Activated naive CD4-positive, alpha-beta T cell treated with anti-CD3 and anti-CD28 coated beads, Interleukin-2, amount 50 U/mL, for 72 hours (primary cell): ENCODE measurements at regions not wholly inside any gene's neighbourhood (a gene's known extent, or its start where the extent isn't known, plus 50 kb on each side); places are given as distances from the start of the nearest gene placed in this dataset.

Experiments used
- ATAC-seq, 2 donors: fragments of 150-1000 bp; cut with Tn5 transposase; 2 replicates each; pipeline ENCODE4 v1.10.0; 2021; ENCODE audit warnings: mild to moderate bottlenecking in 2 of 2, moderate library complexity in 2 of 2
- DNase-seq, 2 donors: peaks; one replicate each; pipeline ENCODE4 v3.0.0; 2021 to 2022; ENCODE audit warnings: low spot score in 2 of 2
- H3K27ac Mint-ChIP-seq, 2 donors: one replicate each; pipeline ENCODE4 v1.8.0; 2022; ENCODE audit warnings: mild to moderate bottlenecking in 2 of 2, mixed read lengths in 2 of 2
- H3K36me3 Mint-ChIP-seq, 2 donors: one replicate each; pipeline ENCODE4 v1.8.0; 2022; ENCODE audit warnings: mixed read lengths in 2 of 2
- H3K9me3 Mint-ChIP-seq, 2 donors: one replicate each; pipeline ENCODE4 v1.8.0; 2022; ENCODE audit warnings: mixed read lengths in 2 of 2

DNA sequence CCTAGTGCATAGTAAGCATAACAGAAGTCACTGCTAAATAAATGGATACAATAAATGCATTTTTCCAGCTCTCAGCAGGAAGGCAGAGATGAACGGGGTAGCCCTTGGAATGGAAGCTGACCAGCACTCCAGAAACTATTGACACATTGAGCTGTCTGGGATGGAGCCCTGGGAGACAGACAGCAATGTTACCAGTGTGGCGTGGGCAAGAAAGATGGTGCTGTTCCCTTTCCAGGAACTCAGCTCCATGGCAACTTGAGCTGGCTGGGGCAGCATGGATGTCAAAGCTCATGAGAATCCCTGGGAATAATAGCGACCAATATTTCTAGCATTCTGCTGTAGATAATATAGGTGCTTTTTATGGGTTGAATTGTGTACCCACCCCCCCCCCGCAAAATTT lies 104.3 kb upstream of the PTPRT start:
- Mint-ChIP-seq H3K27ac (no peak overlapping the region), H3K9me3 (peaks cover 12 to 18% of the 10 kb centered on the region in 2 donors), H3K36me3 (peaks cover 0 to 8% of the 10 kb centered on the region in 2 donors)
- DNase-seq, result no peak
- no peak for ATAC-seq

DNA sequence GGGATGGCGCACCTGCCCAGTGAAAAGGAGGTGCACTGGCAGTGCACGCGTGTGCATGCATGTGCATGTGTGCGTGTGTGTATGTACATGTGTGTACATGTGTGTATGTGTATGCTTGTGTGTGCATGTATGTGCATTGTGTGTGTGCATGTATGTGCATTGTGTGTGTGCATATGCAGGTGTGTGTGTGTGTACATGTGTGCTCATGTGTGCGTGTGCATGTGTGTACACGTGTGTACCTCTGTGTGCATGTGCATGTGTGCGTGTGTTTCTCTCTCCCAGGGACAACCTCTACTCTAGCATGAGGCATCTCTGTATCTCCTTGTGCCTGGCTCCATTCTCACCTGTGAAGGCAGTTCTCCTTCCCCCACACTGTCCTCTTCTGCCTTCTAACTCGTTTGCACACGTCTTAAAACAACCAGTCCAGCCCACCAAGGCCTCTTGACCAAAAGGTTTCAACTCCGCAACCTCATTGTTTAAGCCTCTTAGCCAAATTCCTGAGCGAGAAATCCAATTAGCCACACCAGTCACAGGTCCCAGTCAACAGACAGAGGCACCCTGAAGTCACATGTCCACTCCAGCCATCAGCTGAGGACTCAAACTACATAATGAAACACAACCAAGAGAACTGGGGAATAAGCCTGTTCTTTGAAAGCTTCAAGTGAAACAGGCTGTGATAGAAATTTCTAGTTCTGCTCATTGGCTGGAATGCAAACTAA lies 103.5 kb upstream of the PTPRT start:
- ATAC-seq, result no peak

DNA sequence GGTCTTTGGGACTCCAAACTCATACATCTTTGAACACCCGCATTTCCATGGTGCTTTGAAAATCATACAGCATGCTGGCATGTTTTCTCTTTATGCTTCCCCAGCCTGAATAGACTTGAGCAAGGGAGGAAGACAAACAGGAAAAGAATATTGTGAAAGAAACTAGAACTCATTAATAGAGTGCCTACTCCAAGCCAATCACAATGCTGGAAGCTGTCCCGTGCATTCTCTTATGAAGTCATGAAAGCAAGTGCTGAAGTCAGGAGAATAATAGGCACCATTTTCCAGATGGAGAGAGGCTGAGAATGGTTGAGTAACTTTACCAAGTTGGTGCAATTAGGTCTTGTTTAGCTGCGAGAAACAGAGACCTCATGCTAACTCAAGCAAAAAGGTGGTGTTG lies 102.5 kb upstream of the PTPRT start:
- H3K36me3 Mint-ChIP-seq, result peaks cover 0 to 8% of the 10 kb centered on the region in 2 donors
- DNase-seq (no peak), ATAC-seq (no peak)
- H3K9me3 Mint-ChIP-seq, result peaks cover 11 to 18% of the 10 kb centered on the region in 2 donors
- no peak overlapping the region for H3K27ac Mint-ChIP-seq

More for the DNA sequence above, 103.5 kb upstream of the PTPRT start:
- Mint-ChIP-seq H3K9me3 (peaks cover 12 to 18% of the 10 kb centered on the region in 2 donors), H3K27ac (no peak overlapping the region), H3K36me3 (peaks cover 0 to 8% of the 10 kb centered on the region in 2 donors)
- no peak for DNase-seq

DNA sequence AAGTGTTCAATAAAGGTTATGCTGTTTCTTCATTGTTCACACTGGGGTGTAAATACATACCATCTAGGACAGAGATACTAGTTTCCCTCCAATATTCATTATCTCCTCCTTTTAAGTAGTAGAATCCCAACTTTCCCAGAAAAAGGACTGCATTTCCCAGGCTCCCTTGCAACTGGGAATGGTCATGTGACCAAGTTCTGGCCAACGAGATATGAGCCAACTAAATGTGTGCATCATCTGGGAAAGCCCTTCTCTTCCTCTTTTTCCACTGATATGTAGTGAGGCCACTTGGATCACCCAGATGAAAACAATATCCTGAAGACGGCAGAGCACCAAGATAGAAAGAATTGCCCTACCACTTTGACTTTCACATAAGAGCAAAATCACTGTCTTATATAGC lies 97.9 kb upstream of the PTPRT start:
- Mint-ChIP-seq H3K27ac (no peak overlapping the region), H3K36me3 (no peaks in the 10 kb centered on the region), H3K9me3 (peaks cover 0 to 6% of the 10 kb centered on the region in 2 donors)
- ATAC-seq, result no peak
- no peak for DNase-seq

DNA sequence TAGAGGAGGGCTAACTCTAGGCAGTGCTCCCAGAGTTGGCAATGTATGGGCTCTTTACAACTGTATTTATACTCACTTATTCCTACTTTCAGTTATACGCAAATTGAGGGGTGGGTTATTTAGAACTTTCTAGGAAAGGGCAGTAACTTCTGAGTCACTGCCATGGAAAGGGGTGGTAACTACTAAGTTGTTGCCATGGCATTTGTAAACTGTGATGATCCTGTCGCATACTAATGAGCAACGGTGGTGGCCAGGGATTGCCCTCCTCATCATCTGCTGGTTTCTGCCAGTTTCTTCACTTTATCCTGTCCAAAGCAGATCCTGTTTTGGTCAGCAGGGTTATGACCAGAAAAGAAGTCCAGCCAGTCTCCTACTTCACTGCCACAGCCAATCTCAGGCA lies 95.5 kb upstream of the PTPRT start:
- peak in 1 of 2 donors; percentile 32 for ATAC-seq
- no peak for DNase-seq

DNA sequence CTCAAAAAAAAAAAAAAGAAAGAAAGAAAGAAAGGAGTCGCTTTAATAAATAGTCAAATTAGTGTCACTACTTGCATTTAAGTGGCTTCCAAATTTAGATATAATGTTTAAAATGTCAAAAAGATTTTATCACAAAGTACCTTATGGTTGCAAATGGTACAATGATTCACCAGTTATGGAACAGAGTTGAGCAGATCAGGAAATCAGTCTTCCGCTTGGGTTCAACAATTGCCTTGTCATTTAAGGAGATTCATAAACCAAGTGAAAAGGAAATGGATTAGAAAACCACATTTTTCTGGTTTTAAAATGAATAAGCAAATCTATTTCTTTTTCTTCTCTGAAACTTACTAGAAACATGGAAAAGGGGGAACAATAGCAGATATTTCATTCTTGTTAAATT lies 94.8 kb upstream of the PTPRT start:
- H3K27ac Mint-ChIP-seq, result no peak overlapping the region
- DNase-seq (no peak), ATAC-seq (peak in 1 of 2 donors; percentile 50)
- peaks cover 0 to 6% of the 10 kb centered on the region in 2 donors for H3K36me3 Mint-ChIP-seq
- no peaks in the 10 kb centered on the region for H3K9me3 Mint-ChIP-seq

More for the DNA sequence above, 95.5 kb upstream of the PTPRT start:
- no peaks in the 10 kb centered on the region for H3K9me3 Mint-ChIP-seq
- no peak overlapping the region for H3K27ac Mint-ChIP-seq
- peaks cover 0 to 6% of the 10 kb centered on the region in 2 donors for H3K36me3 Mint-ChIP-seq

DNA sequence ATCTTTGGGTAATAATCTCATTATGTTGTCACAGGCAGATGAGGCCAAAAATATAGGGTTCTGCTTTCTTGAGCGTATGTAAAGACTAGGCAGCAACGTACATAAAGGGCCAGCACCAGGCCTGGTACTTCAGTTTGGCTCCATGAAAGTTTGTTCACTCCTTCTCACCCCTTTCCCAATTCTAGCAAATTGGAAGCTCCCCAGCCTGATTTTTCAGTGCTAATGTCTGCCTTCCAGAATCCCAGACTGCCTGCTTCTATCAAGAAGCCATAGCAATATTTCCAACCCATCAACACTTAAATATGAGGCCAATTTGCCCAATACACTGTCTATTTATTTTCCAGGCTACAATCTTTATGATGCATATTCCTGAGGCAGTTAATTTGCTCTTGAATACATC lies 93.4 kb upstream of the PTPRT start:
- no peak for ATAC-seq
- H3K36me3 Mint-ChIP-seq, result peaks cover 0 to 6% of the 10 kb centered on the region in 2 donors

DNA sequence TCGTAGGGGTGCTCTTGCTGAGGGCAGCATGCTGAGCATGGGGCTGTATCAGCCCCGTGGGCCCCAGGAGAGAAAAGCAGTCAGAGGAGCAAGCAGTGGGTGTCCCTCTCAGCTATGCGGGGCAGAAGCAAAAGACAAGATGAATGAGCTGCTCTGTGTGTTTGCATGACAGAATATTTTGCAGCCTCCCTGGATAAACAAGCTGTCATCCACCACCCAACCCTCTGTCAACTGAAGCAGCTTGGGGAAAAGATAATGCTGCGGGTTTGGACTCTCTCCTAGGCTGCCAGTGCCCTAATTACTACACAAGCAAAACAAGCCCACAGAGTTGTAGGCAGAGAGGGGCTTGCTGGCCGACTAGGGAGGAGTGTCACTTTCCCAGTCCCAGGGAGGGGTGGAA lies 82.3 kb upstream of the PTPRT start:
- H3K36me3 Mint-ChIP-seq, result no peaks in the 10 kb centered on the region
- peaks cover 7 to 10% of the 10 kb centered on the region in 2 donors for H3K9me3 Mint-ChIP-seq
- ATAC-seq, result no peak
- H3K27ac Mint-ChIP-seq, result no peak overlapping the region
- DNase-seq, result no peak

More for the DNA sequence above, 93.4 kb upstream of the PTPRT start:
- Mint-ChIP-seq H3K9me3 (no peaks in the 10 kb centered on the region), H3K27ac (no peak overlapping the region)
- DNase-seq, result no peak

DNA sequence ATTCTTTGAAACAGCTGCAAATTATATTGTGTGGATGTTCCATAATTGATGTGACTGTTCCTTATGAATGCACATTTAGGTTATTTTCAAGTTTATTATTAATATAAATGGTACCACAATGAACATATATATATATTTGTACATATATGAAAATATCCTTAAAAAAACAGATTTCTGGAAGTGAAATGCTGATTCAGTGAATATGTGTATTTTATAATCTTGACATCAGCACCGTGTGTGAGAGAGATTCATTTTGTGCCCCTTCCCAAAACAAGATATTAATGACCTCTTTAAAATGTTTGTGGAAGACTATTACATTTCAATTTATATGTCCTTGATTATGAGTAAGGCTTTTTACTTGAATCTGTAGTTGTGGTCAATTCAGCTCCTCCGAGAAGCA lies 75.7 kb upstream of the PTPRT start:
- no peak overlapping the region for H3K27ac Mint-ChIP-seq
- no peak for DNase-seq
- no peaks in the 10 kb centered on the region for H3K9me3 Mint-ChIP-seq
- H3K36me3 Mint-ChIP-seq, result no peaks in the 10 kb centered on the region
- no peak for ATAC-seq

DNA sequence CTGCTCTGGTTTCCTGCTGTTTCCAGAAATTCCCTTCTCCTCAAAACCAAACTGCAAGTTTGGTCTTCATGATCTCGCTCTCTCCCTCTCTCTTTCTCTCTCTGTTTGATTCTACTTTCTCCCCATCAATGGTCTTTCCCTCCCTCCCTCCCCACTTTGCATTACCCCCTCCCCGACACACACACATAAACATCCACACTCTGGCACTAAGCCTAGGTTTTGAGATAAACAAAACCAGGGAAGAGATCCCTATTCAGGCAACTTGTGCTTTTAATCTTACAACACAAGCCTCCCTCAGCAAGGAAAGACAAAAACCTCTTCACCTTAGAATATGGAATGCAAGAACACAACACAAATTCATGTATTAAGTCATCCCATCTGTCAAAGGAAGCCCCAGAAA lies 73.5 kb upstream of the PTPRT start:
- ATAC-seq (no peak), DNase-seq (no peak)
- Mint-ChIP-seq H3K36me3 (no peaks in the 10 kb centered on the region), H3K9me3 (no peaks in the 10 kb centered on the region), H3K27ac (no peak overlapping the region)

DNA sequence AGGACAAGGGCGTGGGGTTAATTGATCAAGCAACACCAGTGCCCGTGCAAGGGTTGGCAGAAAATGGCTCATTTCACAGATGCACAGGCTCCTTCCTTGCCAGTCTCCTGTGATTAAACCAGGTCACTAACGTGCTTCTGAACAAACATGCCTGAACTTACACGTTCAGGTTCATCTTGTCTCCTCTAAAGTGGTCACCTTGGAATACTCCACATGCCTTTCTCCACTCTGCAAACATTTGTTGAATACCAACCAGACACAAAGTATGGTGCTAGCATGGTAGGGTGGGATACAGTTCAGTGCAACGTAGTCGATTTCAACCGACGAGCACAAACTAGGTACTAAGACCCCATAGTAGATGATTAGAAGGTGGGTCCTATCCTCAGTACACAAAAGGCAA lies 72.6 kb upstream of the PTPRT start:
- DNase-seq, result no peak
- H3K36me3 Mint-ChIP-seq, result no peaks in the 10 kb centered on the region
- no peak for ATAC-seq
- H3K27ac Mint-ChIP-seq, result no peak overlapping the region
- no peaks in the 10 kb centered on the region for H3K9me3 Mint-ChIP-seq

DNA sequence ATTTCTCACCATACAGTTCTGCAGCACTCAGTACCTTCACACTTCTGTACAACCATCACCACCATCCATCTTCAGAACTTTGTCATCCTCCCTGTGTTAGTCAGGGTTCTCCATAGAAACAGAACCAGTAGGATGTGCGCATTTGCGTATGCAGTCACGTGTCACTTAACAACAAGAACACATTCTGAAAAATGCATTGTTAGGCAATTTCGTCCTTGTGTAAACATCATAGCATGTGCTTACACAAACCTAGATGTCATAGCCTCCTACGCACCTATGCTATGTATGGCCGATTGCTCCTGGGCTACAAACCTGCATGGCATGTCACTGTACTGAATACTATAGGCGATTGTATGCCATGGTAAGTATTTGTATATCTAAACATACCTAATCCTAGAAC lies 66.2 kb upstream of the PTPRT start:
- Mint-ChIP-seq H3K36me3 (no peaks in the 10 kb centered on the region), H3K27ac (no peak overlapping the region), H3K9me3 (no peaks in the 10 kb centered on the region)
- ATAC-seq (no peak), DNase-seq (no peak)

DNA sequence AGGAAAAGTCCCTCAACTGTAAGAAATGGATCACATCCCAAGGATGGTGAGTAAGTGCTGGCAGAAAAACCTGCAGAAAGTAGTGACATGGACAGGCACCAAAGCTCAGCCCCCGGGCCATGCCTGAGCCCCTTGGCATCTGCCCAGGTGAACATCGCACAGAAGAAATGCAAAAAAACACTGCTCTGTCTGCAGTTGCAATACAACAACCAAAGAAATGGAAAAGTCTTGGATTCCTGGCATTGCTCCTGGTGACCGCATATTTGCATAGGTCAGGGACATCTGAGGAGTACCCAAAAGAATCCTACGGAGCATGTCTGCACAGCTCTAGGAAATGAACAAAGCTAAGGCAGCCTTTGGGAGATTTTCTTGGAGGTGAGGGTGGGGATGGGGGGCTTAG lies 63.1 kb upstream of the PTPRT start:
- DNase-seq, result no peak
- Mint-ChIP-seq H3K27ac (no peak overlapping the region), H3K36me3 (no peaks in the 10 kb centered on the region), H3K9me3 (no peaks in the 10 kb centered on the region)
- ATAC-seq, result no peak

DNA sequence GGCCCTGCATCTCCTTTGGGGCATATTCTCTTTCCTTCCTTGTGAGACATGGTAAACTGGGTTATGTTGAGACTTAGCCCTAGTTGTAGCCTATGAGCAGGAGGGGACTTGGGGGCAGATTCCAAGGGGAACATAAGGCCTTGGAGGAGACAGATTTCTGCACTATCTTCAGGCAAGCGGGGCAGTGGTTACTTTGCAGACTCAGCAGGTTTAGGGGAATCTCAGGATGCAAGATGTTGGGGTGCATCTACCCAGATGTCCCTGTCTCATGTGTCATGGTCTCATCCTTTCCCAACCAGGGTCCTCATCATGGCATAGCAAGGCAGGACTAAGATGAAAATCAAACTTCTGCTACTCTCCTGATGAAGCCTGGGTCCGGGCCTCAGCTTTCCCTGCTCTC lies 58.6 kb upstream of the PTPRT start:
- Mint-ChIP-seq H3K27ac (no peak overlapping the region), H3K36me3 (no peaks in the 10 kb centered on the region), H3K9me3 (no peaks in the 10 kb centered on the region)
- DNase-seq (no peak), ATAC-seq (no peak)

DNA sequence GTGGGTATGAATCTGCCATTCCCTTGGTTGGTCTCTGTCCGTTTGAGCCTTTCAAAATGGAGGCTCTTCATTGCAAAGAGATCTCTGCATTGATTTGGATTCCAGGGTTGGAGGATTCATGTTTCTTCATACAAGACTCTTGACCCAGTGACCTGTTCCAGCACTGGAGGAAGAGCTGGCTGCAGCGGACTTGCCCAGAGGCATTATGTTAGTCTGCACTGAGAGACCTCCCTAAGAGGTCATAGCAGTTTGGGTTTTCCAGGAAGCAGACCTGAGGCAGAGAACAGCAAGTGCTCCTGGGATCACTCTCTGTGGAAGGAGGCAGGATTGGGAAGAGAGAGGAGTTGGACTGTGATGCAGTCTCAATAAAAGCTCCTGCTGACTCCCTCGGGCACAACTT lies 57.7 kb upstream of the PTPRT start:
- H3K27ac Mint-ChIP-seq, result no peak overlapping the region
- H3K9me3 Mint-ChIP-seq, result no peaks in the 10 kb centered on the region
- H3K36me3 Mint-ChIP-seq, result no peaks in the 10 kb centered on the region
- DNase-seq (no peak), ATAC-seq (no peak)

DNA sequence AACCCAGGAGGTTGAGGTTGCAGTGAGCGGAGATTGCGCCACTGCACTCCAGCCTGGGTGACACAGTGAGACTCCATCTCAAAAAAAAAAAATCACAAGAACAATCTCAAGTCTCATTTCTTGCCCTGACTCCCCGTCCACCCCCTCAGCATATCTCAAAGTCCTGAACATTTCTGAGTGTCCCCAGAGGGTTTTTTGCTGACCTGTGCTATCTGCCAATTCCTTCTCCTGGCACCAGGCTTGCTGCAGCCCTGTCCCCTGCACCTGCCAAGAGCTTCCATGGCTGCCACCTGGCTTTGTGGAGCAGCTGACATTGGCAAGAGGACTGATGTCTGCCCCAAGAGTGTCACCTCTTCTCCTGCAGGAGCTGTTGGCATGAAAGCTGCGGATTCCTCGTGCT lies 54.9 kb upstream of the PTPRT start:
- H3K9me3 Mint-ChIP-seq, result no peaks in the 10 kb centered on the region
- ATAC-seq (no peak), DNase-seq (no peak)
- H3K36me3 Mint-ChIP-seq, result peaks cover 0 to under 1% of the 10 kb centered on the region in 2 donors
- H3K27ac Mint-ChIP-seq, result no peak overlapping the region

DNA sequence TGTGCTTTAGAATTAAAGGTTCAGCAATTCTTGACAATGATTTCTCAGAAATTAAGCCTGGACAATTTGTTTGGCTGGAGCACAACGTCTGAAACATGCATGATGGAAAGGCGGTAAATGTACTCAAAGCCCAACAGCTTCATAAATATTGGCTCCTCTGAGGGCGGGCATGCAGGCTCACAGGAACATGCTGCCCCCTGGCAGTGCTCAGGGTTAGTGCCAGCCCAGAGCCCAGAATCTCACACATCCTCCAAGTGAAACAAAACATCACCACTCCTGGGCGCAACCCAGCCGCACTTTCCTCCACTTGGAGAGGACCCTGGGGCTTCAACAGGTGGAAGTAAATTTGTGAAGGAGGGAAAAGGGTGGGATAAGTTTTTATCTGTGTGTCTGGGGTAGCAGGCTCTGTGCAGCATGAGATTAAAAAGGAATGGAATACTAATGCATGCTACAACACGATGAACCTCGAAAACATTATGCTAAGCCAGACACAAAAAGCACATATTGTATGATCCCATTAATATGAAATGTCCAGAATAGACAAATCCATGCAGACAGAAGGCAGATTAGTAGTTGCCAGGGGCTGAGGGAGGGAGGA lies 54.1 kb upstream of the PTPRT start:
- DNase-seq (no peak), ATAC-seq (no peak)
- Mint-ChIP-seq H3K36me3 (peaks cover 0 to 7% of the 10 kb centered on the region in 2 donors), H3K9me3 (peaks cover 0 to 9% of the 10 kb centered on the region in 2 donors), H3K27ac (no peak overlapping the region)

DNA sequence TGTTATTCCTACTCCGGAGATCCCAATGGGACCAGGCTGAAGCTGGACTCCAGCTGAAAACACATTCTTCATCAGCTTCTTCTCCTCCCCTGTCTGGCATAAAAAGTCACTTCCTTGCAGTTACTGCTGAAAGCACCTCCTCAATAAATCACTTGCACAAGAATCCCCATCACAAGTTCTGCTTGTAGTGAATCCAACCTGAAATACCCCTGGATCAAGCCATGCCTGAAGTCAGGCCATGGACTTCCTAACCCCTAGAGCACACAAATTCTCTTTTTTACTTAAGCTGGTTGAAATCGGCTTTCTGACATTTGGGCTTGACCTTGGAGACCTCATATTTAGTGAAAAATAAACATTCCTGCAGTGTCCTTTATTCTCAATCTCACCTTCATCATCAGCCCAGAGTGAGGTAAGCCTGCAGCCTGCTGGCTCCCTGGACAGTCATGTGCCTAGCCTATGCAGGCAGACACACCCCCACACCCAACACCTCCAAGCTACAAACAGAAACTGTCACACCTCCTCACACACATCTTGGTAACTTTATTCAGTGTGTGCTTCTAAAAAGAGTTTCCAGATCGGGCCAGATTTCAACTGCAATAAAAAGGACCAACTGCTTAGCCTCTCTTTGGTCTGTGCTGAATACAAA lies 51.5 kb upstream of the PTPRT start:
- peaks cover 0 to 9% of the 10 kb centered on the region in 2 donors for H3K9me3 Mint-ChIP-seq
- DNase-seq, result no peak
- H3K36me3 Mint-ChIP-seq, result peaks cover 0 to 7% of the 10 kb centered on the region in 2 donors
- no peak for ATAC-seq
- H3K27ac Mint-ChIP-seq, result no peak overlapping the region
